CD14-positive monocyte (primary cell): ENCODE measurements at regions not wholly inside any gene's neighbourhood (a gene's known extent, or its start where the extent isn't known, plus 50 kb on each side); places are given as distances from the start of the nearest gene placed in this dataset.

Experiments used
- DNase-seq, 3 donors: peaks; one replicate each; pipeline ENCODE4 v3.0.0-alpha.2; 2011 to 2022
- H2AFZ ChIP-seq: 2 replicates; pipeline ENCODE4 v1.6.0; 2012; ENCODE audit warnings: mild to moderate bottlenecking, low read depth, low read length, inconsistent platforms; ENCODE audit not compliant: insufficient read depth, poor library complexity, severe bottlenecking
- H3K27ac ChIP-seq, 2 donors: 1 replicate in 1 of 2; 2 replicates in 1 of 2; pipeline ENCODE4 v1.5.1; 2012 to 2013; ENCODE audit warnings: low read length in 2 of 2, control low read depth in 1 of 2, inconsistent platforms in 1 of 2, low read depth in 1 of 2, mild to moderate bottlenecking in 1 of 2
- H3K27me3 ChIP-seq, 2 donors: one replicate each; pipeline versions ENCODE4 v1.6.0 to v1.6.1; 2011 to 2013; ENCODE audit warnings: low read length in 2 of 2; ENCODE audit not compliant: control insufficient read depth in 2 of 2, insufficient read depth in 2 of 2
- H3K36me3 ChIP-seq, 2 donors: replicated peaks in 1 of 2; 1 replicate in 1 of 2; 2 replicates in 1 of 2; pipeline versions ENCODE4 v1.5.1 to v1.6.1; 2012 to 2013; ENCODE audit warnings: low read length in 2 of 2, control low read depth in 1 of 2, inconsistent platforms in 1 of 2, mild to moderate bottlenecking in 1 of 2; ENCODE audit not compliant: insufficient read depth in 2 of 2, control insufficient read depth in 1 of 2
- H3K4me1 ChIP-seq, 2 donors: 1 replicate in 1 of 2; 2 replicates in 1 of 2; pipeline versions ENCODE4 v1.5.1 to v1.6.1; 2012 to 2013; ENCODE audit warnings: low read length in 2 of 2, control low read depth in 1 of 2, inconsistent platforms in 1 of 2, mild to moderate bottlenecking in 1 of 2, moderate library complexity in 1 of 2; ENCODE audit not compliant: insufficient read depth in 2 of 2, control insufficient read depth in 1 of 2
- H3K4me2 ChIP-seq: replicated peaks from 2 replicates; pipeline ENCODE3; 2012; ENCODE audit warnings: low read length, moderate library complexity, mild to moderate bottlenecking; ENCODE audit not compliant: poor library complexity, severe bottlenecking; ENCODE audit errors: extremely low read depth
- H3K4me3 ChIP-seq, 3 experiments: fragments of 200-600 bp in 1 of 3; sonication (generic) in 1 of 3; replicated peaks in 1 of 3; 1 replicate in 2 of 3; 2 replicates in 1 of 3; pipeline ENCODE4 v1.5.1; 2011 to 2013; ENCODE audit warnings: low read length in 3 of 3, mild to moderate bottlenecking in 3 of 3, control low read depth in 2 of 3, low read depth in 2 of 3, inconsistent platforms in 1 of 3, moderate library complexity in 1 of 3
- H3K79me2 ChIP-seq: 2 replicates; pipeline ENCODE4 v1.6.0; 2012; ENCODE audit warnings: mild to moderate bottlenecking, control low read depth, inconsistent platforms, low read length, moderate library complexity; ENCODE audit not compliant: insufficient read depth
- H3K9ac ChIP-seq: 2 replicates; pipeline ENCODE4 v1.6.0; 2017; ENCODE audit warnings: low read length, mild to moderate bottlenecking; ENCODE audit not compliant: insufficient read depth, poor library complexity, severe bottlenecking
- H3K9me3 ChIP-seq, 2 donors: replicated peaks in 1 of 2; 1 replicate in 1 of 2; 2 replicates in 1 of 2; pipeline versions ENCODE4 v1.5.1 to v1.6.1; 2012 to 2013; ENCODE audit warnings: low read length in 2 of 2, control low read depth in 1 of 2; ENCODE audit not compliant: control insufficient read depth in 1 of 2, insufficient read depth in 1 of 2
- H4K20me1 ChIP-seq: 2 replicates; pipeline ENCODE4 v1.6.0; 2012; ENCODE audit warnings: mild to moderate bottlenecking, low read length, control low read depth, moderate library complexity; ENCODE audit not compliant: insufficient read depth
- H3K27ac Mint-ChIP-seq, 7 donors: one replicate each; pipeline ENCODE4 v1.8.0; 2020; ENCODE audit warnings: mild to moderate bottlenecking in 7 of 7, mixed read lengths in 7 of 7, moderate library complexity in 6 of 7, inconsistent platforms in 2 of 7
- H3K27me3 Mint-ChIP-seq, 3 donors: one replicate each; pipeline ENCODE4 v1.8.0; 2021 to 2022; ENCODE audit warnings: low read depth in 3 of 3, mild to moderate bottlenecking in 3 of 3, mixed read lengths in 3 of 3, moderate library complexity in 3 of 3, inconsistent platforms in 1 of 3
- H3K36me3 Mint-ChIP-seq, 2 donors: one replicate each; pipeline ENCODE4 v1.8.0; 2020; ENCODE audit warnings: mixed read lengths in 2 of 2, inconsistent platforms in 1 of 2, mild to moderate bottlenecking in 1 of 2
- H3K4me1 Mint-ChIP-seq: one replicate; pipeline ENCODE4 v1.8.0; 2020; ENCODE audit warnings: mild to moderate bottlenecking, mixed read lengths
- H3K4me3 Mint-ChIP-seq, 2 donors: one replicate each; pipeline ENCODE4 v1.8.0; 2020; ENCODE audit warnings: mild to moderate bottlenecking in 2 of 2, mixed read lengths in 2 of 2, moderate library complexity in 1 of 2
- H3K9me3 Mint-ChIP-seq, 7 donors: one replicate each; pipeline ENCODE4 v1.8.0; 2020 to 2022; ENCODE audit warnings: mixed read lengths in 7 of 7, mild to moderate bottlenecking in 6 of 7, moderate library complexity in 6 of 7, inconsistent platforms in 2 of 7
- CTCF ChIP-seq: fragments of 200-600 bp; IDR thresholded peaks from one replicate; pipeline ENCODE4 v1.8.0; 2022; ENCODE audit warnings: antibody characterized with exemption, mild to moderate bottlenecking
- WGBS: methylation state at CpG from one replicate; pipeline ENCODE4 v1.1.5; 2013; ENCODE audit warnings: missing lambda C conversion rate; ENCODE audit not compliant: insufficient coverage; 5-methylcytosine and 5-hydroxymethylcytosine counted together
- intact Hi-C, 2 donors: fragments of 100-400 bp; cut with micrococcal nuclease; formaldehyde crosslinking; loops; one replicate each; pipeline versions ENCODE4 v1.15.0 to v1.15.1; 2023

- H3K4me3 ChIP-seq: no peak overlapping the region
- no peak overlapping the region for H3K4me3 Mint-ChIP-seq
- WGBS: no CpG with 5 or more reads among the region's 3 CpGs
- no peak overlapping the region for H2AFZ ChIP-seq
- no peaks in the 10 kb centered on the region for H3K79me2 ChIP-seq
- H3K9me3 Mint-ChIP-seq: peaks cover 0 to 5% (median 2%) of the 10 kb centered on the region in 7 donors
- no peaks in the 10 kb centered on the region for H4K20me1 ChIP-seq
- H3K9ac ChIP-seq: no peak overlapping the region
- peaks cover 0 to 2% (median 1%) of the 10 kb centered on the region in 3 donors for H3K27me3 Mint-ChIP-seq
- H3K36me3 ChIP-seq: no peaks in the 10 kb centered on the region
- intact Hi-C loops: no loop called here
- peaks cover 0 to 2% of the 10 kb centered on the region in 2 donors for H3K27me3 ChIP-seq
- no peaks in the 10 kb centered on the region for H3K4me1 ChIP-seq
- peaks cover 2% of the 10 kb centered on the region for H3K4me1 Mint-ChIP-seq
- no peak overlapping the region for H3K27ac Mint-ChIP-seq
- no peak for TF ChIP-seq CTCF
- no peak for DNase-seq
- no peaks in the 10 kb centered on the region for H3K9me3 ChIP-seq
- H3K36me3 Mint-ChIP-seq: no peaks in the 10 kb centered on the region
- no peak overlapping the region for H3K4me2 ChIP-seq
- H3K27ac ChIP-seq: no peak overlapping the region
Observed at GRCh38 chr3:55161231-55161630, 233.4 kb upstream of the LRTM1 start.

- no peaks in the 10 kb centered on the region for H3K79me2 ChIP-seq
- H3K4me3 ChIP-seq: no peak overlapping the region
- no peak overlapping the region for H3K9ac ChIP-seq
- H3K27ac ChIP-seq: no peak overlapping the region
- peak; percentile 4 to 44 (median 11) for DNase-seq
- no peaks in the 10 kb centered on the region for H3K4me1 ChIP-seq
- no peaks in the 10 kb centered on the region for H3K9me3 ChIP-seq
- no peak overlapping the region for H3K4me2 ChIP-seq
- H3K27ac Mint-ChIP-seq: no peak overlapping the region
- no peak overlapping the region for H3K4me3 Mint-ChIP-seq
- no peaks in the 10 kb centered on the region for H3K36me3 ChIP-seq
- peaks cover 0 to 2% of the 10 kb centered on the region in 2 donors for H3K27me3 ChIP-seq
- H2AFZ ChIP-seq: no peak overlapping the region
- no peak for TF ChIP-seq CTCF
- H3K27me3 Mint-ChIP-seq: peaks cover 0 to 2% (median 1%) of the 10 kb centered on the region in 3 donors
- H3K4me1 Mint-ChIP-seq: peaks cover 2% of the 10 kb centered on the region
- WGBS: 42% methylated on average over 6 of the region's 12 CpGs
- no peaks in the 10 kb centered on the region for H3K36me3 Mint-ChIP-seq
- intact Hi-C loops: no loop called here
- H3K9me3 Mint-ChIP-seq: peaks cover 0 to 5% (median 3%) of the 10 kb centered on the region in 7 donors
- H4K20me1 ChIP-seq: no peaks in the 10 kb centered on the region
Observed at GRCh38 chr3:55160241-55160983, 232.6 kb upstream of the LRTM1 start.
